RWPE2 (cell line): ENCODE measurements at regions not wholly inside any gene's neighbourhood (a gene's known extent, or its start where the extent isn't known, plus 50 kb on each side); places are given as distances from the start of the nearest gene placed in this dataset.

ENCODE experiments used
- ATAC-seq: fragments of 200-7000 bp; cut with Tn5 transposase; 3 replicates; pipeline ENCODE4 v1.9.1; 2021; ENCODE audit warnings: low read depth
- DNase-seq: peaks from one replicate; pipeline ENCODE4 v3.0.0-alpha.2; 2020; ENCODE audit warnings: low spot score
- H3K27ac ChIP-seq: fragments of 450-650 bp; 2 replicates; pipeline ENCODE4 v1.5.1; 2017; ENCODE audit warnings: mild to moderate bottlenecking; ENCODE audit not compliant: poor library complexity, severe bottlenecking
- H3K27me3 ChIP-seq: fragments of 250-450 bp; sonication (Bioruptor Pico); 2 replicates; pipeline ENCODE4 v1.5.1; 2021; ENCODE audit warnings: mild to moderate bottlenecking, moderate library complexity; ENCODE audit not compliant: insufficient read depth, poor library complexity, severe bottlenecking
- H3K36me3 ChIP-seq: fragments of 250-450 bp; sonication (Bioruptor Pico); 2 replicates; pipeline ENCODE4 v1.5.1; 2020; ENCODE audit warnings: low read depth, mild to moderate bottlenecking, moderate library complexity
- H3K4me1 ChIP-seq: fragments of 250-450 bp; sonication (Bioruptor Pico); 2 replicates; pipeline ENCODE4 v1.5.1; 2021; ENCODE audit warnings: mild to moderate bottlenecking, moderate library complexity; ENCODE audit not compliant: insufficient read depth, poor library complexity, severe bottlenecking
- H3K4me3 ChIP-seq: fragments of 250-450 bp; sonication (Bioruptor Pico); 2 replicates; pipeline ENCODE4 v1.5.1; 2021; ENCODE audit warnings: mild to moderate bottlenecking, moderate library complexity; ENCODE audit not compliant: severe bottlenecking
- H3K9me3 ChIP-seq: fragments of 250-450 bp; sonication (Bioruptor Pico); 2 replicates; pipeline ENCODE4 v1.5.1; 2021; ENCODE audit warnings: mild to moderate bottlenecking, moderate library complexity; ENCODE audit not compliant: severe bottlenecking
- CTCF ChIP-seq: fragments of 450-650 bp; IDR thresholded peaks from one replicate; pipeline ENCODE4 v1.5.1; 2017; ENCODE audit warnings: mild to moderate bottlenecking, moderate library complexity; ENCODE audit not compliant: poor library complexity, severe bottlenecking

GRCh38 chr7:68449816-68450215, 1148.5 kb upstream of the AUTS2 start:
- Histone ChIP-seq H3K9me3 (peaks cover 2% of the 10 kb centered on the region), H3K4me3 (no peak overlapping the region), H3K27me3 (no peaks in the 10 kb centered on the region), H3K36me3 (no peaks in the 10 kb centered on the region), H3K4me1 (no peaks in the 10 kb centered on the region), H3K27ac (no peak overlapping the region)
- DNase-seq = no peak
- ATAC-seq = no peak
- no peak for TF ChIP-seq CTCF

GRCh38 chr7:68454931-68455330, 1143.3 kb upstream of the AUTS2 start:
- ATAC-seq (no peak), DNase-seq (no peak)
- TF ChIP-seq CTCF = no peak
- no peak overlapping the region for H3K27ac ChIP-seq
- no peaks in the 10 kb centered on the region for H3K36me3 ChIP-seq
- no peaks in the 10 kb centered on the region for H3K27me3 ChIP-seq
- H3K4me1 ChIP-seq = no peaks in the 10 kb centered on the region
- peaks cover 1% of the 10 kb centered on the region for H3K9me3 ChIP-seq
- no peak overlapping the region for H3K4me3 ChIP-seq

- no peaks in the 10 kb centered on the region for H3K27me3 ChIP-seq
- TF ChIP-seq CTCF = no peak
- ATAC-seq = no peak
- no peak overlapping the region for H3K27ac ChIP-seq
- peaks cover 1% of the 10 kb centered on the region for H3K9me3 ChIP-seq
- H3K4me3 ChIP-seq = no peak overlapping the region
- no peaks in the 10 kb centered on the region for H3K4me1 ChIP-seq
- DNase-seq = no peak
- H3K36me3 ChIP-seq = no peaks in the 10 kb centered on the region
Observed at GRCh38 chr7:68456469-68456868, 1141.8 kb upstream of the AUTS2 start.

- H3K27ac ChIP-seq = no peak overlapping the region
- H3K4me3 ChIP-seq = no peak overlapping the region
- ATAC-seq (no peak), DNase-seq (no peak)
- no peak for TF ChIP-seq CTCF
- H3K36me3 ChIP-seq = no peaks in the 10 kb centered on the region
- H3K27me3 ChIP-seq = no peaks in the 10 kb centered on the region
- peaks cover 1% of the 10 kb centered on the region for H3K9me3 ChIP-seq
- no peaks in the 10 kb centered on the region for H3K4me1 ChIP-seq
Observed at GRCh38 chr7:68457481-68457880, 1140.8 kb upstream of the AUTS2 start.

GRCh38 chr7:68458010-68458908, 1140.0 kb upstream of the AUTS2 start:
- no peaks in the 10 kb centered on the region for H3K4me1 ChIP-seq
- ATAC-seq (no peak), DNase-seq (no peak)
- no peaks in the 10 kb centered on the region for H3K36me3 ChIP-seq
- H3K27me3 ChIP-seq = no peaks in the 10 kb centered on the region
- TF ChIP-seq CTCF = no peak
- no peak overlapping the region for H3K4me3 ChIP-seq
- no peak overlapping the region for H3K27ac ChIP-seq
- peaks cover 1% of the 10 kb centered on the region for H3K9me3 ChIP-seq
